GM12865 (cell line): ENCODE measurements at regions not wholly inside any gene's neighbourhood (a gene's known extent, or its start where the extent isn't known, plus 50 kb on each side); places are given as distances from the start of the nearest gene placed in this dataset.
"Not testable (repeated sequence)": the region's sequence is repeated elsewhere in the genome, so short reads cannot be mapped to it uniquely, and the experiment has no call there.

Experiments used
- DNase-seq: peaks from one replicate; pipeline ENCODE4 v3.0.0; 2010; ENCODE audit warnings: low read depth
- H3K4me3 ChIP-seq: 2 replicates; pipeline ENCODE4 v1.5.1; 2011; ENCODE audit warnings: mild to moderate bottlenecking, low read depth, low read length, control low read depth
- CTCF ChIP-seq: IDR thresholded peaks from 2 replicates; pipeline ENCODE4 v1.5.1; 2011; ENCODE audit warnings: low read length, control low read depth, low read depth, inconsistent platforms; ENCODE audit not compliant: insufficient read depth; ENCODE audit errors: missing control alignments

- DNase-seq = no peak
- H3K4me3 ChIP-seq = no peak overlapping the region
- TF ChIP-seq CTCF = no peak
These were observed 58.0 kb downstream of the RBFOX3 start for GRCh38 chr17:79552824-79553223.

- no peak for TF ChIP-seq CTCF
- no peak overlapping the region for H3K4me3 ChIP-seq
- DNase-seq = no peak
These were observed 58.4 kb downstream of the RBFOX3 start for GRCh38 chr17:79552405-79552804.

GRCh38 chr17:79549141-79549915, 61.5 kb downstream of the RBFOX3 start:
- TF ChIP-seq CTCF = no peak
- no peak for DNase-seq
- H3K4me3 ChIP-seq = no peak overlapping the region

- no peak for DNase-seq
- H3K4me3 ChIP-seq = no peak overlapping the region
- TF ChIP-seq CTCF = no peak
These were observed 62.7 kb downstream of the RBFOX3 start for GRCh38 chr17:79548116-79548515.

- H3K4me3 ChIP-seq = no peak overlapping the region
- no peak for TF ChIP-seq CTCF
- no peak for DNase-seq
These were observed 63.3 kb downstream of the RBFOX3 start for GRCh38 chr17:79547586-79547985.

- DNase-seq, H3K4me3 ChIP-seq: not testable (repeated sequence)
These were observed 63.7 kb downstream of the RBFOX3 start for GRCh38 chr17:79547171-79547570.

GRCh38 chr17:79546386-79546785, 64.5 kb downstream of the RBFOX3 start:
- DNase-seq = no peak
- no peak overlapping the region for H3K4me3 ChIP-seq
- no peak for TF ChIP-seq CTCF
